ENCODE measurements at regions not wholly inside any gene's neighbourhood (a gene's known extent, or its start where the extent isn't known, plus 50 kb on each side); places are given as distances from the start of the nearest gene placed in this dataset.

DNA sequence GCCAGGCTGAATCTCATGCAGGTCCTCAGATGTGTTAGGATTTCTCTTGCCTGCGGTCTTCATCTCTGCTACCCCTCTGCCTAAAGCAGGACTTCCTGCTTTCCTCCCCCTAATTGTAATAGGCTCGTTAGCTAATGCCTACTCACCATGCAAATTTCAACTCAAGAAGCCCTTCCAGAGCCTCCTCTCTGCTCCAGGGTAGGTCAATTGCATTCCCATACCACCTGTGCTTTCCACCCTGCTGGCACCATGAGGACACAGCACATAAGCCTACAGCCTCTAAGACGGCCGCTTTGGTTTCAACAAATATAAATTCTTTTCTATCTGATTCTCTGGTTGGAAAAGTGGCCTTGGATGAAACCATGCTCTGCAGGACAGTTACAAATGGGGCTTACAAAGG is 93.9 kb downstream of the QDPR start:
- Histone ChIP-seq H3K9me2 (replicated peaks; ENCODE audit: low read depth, low read length) (no peaks in the 10 kb centered on the region), H2AFZ (ENCODE audit: low read length) (no peak overlapping the region), H4K20me1 (ENCODE audit: insufficient read depth, low read length, poor library complexity, severe bottlenecking) (no peaks in the 10 kb centered on the region), H3K79me2 (ENCODE audit: insufficient read depth, low read length) (no peaks in the 10 kb centered on the region), H3K9ac (ENCODE audit: low read depth, low read length, poor library complexity, severe bottlenecking) (no peak overlapping the region), H3K4me1 (ENCODE audit: insufficient read depth, low read length, poor library complexity, severe bottlenecking) (no peaks in the 10 kb centered on the region), H3K27me3 (ENCODE audit: insufficient read depth, low read length, poor library complexity, severe bottlenecking) (no peaks in the 10 kb centered on the region), H3F3A (ENCODE audit: low read depth) (no peaks in the 10 kb centered on the region), H3K4me3 (ENCODE audit: low read length, poor library complexity, severe bottlenecking) (no peak overlapping the region), H3K9me3 (ENCODE audit: insufficient read depth, low read depth, low read length) (no peaks in the 10 kb centered on the region), H3K4me2 (ENCODE audit: low read depth, low read length, poor library complexity, severe bottlenecking) (no peak overlapping the region), H3K36me3 (ENCODE audit: insufficient read depth, low read length) (no peaks in the 10 kb centered on the region)
- no peak for TF ChIP-seq EZH2phosphoT487 (IDR thresholded peaks at IDR 0.05; ENCODE audit: borderline replicate concordance)
- TF ChIP-seq, protein P1, sequence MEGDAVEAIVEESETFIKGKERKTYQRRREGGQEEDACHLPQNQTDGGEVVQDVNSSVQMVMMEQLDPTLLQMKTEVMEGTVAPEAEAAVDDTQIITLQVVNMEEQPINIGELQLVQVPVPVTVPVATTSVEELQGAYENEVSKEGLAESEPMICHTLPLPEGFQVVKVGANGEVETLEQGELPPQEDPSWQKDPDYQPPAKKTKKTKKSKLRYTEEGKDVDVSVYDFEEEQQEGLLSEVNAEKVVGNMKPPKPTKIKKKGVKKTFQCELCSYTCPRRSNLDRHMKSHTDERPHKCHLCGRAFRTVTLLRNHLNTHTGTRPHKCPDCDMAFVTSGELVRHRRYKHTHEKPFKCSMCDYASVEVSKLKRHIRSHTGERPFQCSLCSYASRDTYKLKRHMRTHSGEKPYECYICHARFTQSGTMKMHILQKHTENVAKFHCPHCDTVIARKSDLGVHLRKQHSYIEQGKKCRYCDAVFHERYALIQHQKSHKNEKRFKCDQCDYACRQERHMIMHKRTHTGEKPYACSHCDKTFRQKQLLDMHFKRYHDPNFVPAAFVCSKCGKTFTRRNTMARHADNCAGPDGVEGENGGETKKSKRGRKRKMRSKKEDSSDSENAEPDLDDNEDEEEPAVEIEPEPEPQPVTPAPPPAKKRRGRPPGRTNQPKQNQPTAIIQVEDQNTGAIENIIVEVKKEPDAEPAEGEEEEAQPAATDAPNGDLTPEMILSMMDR (conservative IDR thresholded peaks at IDR 0.05; ENCODE audit: low read length): no peak

DNA sequence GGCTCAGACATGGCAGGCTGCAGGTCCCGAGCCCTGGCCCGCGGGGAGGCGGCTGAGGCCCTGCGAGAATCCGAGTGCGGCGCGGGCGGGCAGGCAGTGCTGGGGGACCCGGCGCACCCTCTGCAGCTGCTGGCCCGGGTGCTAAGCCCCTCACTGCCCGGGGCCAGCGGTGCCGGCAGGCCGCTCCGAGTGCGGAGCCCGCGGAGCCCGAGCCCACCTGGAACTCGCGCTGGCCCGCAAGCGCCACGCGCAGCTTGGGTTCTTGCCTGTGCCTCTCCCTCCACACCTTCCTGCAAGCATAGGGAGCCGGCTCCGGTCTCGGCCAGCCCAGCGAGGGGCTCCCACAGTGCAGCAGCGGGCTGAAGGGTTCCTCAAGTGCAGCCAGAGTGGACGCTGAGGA is 97.5 kb downstream of the QDPR start:
- H3K9ac ChIP-seq (ENCODE audit: low read depth, low read length, poor library complexity, severe bottlenecking): no peak overlapping the region
- H3F3A ChIP-seq (ENCODE audit: low read depth): no peaks in the 10 kb centered on the region
- H3K9me2 ChIP-seq (replicated peaks; ENCODE audit: low read depth, low read length): no peaks in the 10 kb centered on the region
- no peaks in the 10 kb centered on the region for H3K4me1 ChIP-seq (ENCODE audit: insufficient read depth, low read length, poor library complexity, severe bottlenecking)
- H3K79me2 ChIP-seq (ENCODE audit: insufficient read depth, low read length): no peaks in the 10 kb centered on the region
- H3K36me3 ChIP-seq (ENCODE audit: insufficient read depth, low read length): no peaks in the 10 kb centered on the region
- TF ChIP-seq EZH2phosphoT487 (IDR thresholded peaks at IDR 0.05; ENCODE audit: borderline replicate concordance): no peak
- TF ChIP-seq, protein P1 (conservative IDR thresholded peaks at IDR 0.05; ENCODE audit: low read length): no peak
- no peak overlapping the region for H3K4me2 ChIP-seq (ENCODE audit: low read depth, low read length, poor library complexity, severe bottlenecking)
- no peaks in the 10 kb centered on the region for H3K27me3 ChIP-seq (ENCODE audit: insufficient read depth, low read length, poor library complexity, severe bottlenecking)
- no peaks in the 10 kb centered on the region for H4K20me1 ChIP-seq (ENCODE audit: insufficient read depth, low read length, poor library complexity, severe bottlenecking)
- no peak overlapping the region for H3K4me3 ChIP-seq (ENCODE audit: low read length, poor library complexity, severe bottlenecking)
- no peaks in the 10 kb centered on the region for H3K9me3 ChIP-seq (ENCODE audit: insufficient read depth, low read depth, low read length)
- H2AFZ ChIP-seq (ENCODE audit: low read length): no peak overlapping the region

DNA sequence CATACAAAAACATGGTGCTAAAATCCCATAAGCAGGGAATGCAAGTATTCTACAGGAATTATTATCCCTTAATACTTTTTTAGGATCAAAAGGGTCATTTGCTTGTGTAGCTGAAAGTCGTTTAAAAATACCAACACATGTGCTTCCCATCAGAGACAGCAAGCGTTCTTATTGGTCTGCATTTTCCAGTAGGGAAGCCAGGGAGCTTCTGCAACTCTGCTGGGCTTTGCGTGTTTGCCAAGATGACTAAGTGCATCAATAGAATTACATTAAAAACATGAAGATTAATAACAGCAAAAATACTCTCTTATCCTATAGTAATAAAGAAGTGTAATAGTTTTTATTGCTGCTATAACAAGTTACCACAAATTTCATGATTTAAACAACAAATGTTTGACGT is 111.2 kb downstream of the QDPR start:
- TF ChIP-seq, protein P1 (conservative IDR thresholded peaks at IDR 0.05; ENCODE audit: low read length): no peak
- no peak for TF ChIP-seq EZH2phosphoT487 (IDR thresholded peaks at IDR 0.05; ENCODE audit: borderline replicate concordance)
- no peaks in the 10 kb centered on the region for H3F3A ChIP-seq (ENCODE audit: low read depth)
- no peak overlapping the region for H3K9ac ChIP-seq (ENCODE audit: low read depth, low read length, poor library complexity, severe bottlenecking)
- no peaks in the 10 kb centered on the region for H3K36me3 ChIP-seq (ENCODE audit: insufficient read depth, low read length)
- no peaks in the 10 kb centered on the region for H3K9me2 ChIP-seq (replicated peaks; ENCODE audit: low read depth, low read length)
- no peaks in the 10 kb centered on the region for H3K4me1 ChIP-seq (ENCODE audit: insufficient read depth, low read length, poor library complexity, severe bottlenecking)
- no peaks in the 10 kb centered on the region for H3K79me2 ChIP-seq (ENCODE audit: insufficient read depth, low read length)
- no peaks in the 10 kb centered on the region for H3K27me3 ChIP-seq (ENCODE audit: insufficient read depth, low read length, poor library complexity, severe bottlenecking)
- H3K4me3 ChIP-seq (ENCODE audit: low read length, poor library complexity, severe bottlenecking): no peak overlapping the region
- no peaks in the 10 kb centered on the region for H3K9me3 ChIP-seq (ENCODE audit: insufficient read depth, low read depth, low read length)
- no peaks in the 10 kb centered on the region for H4K20me1 ChIP-seq (ENCODE audit: insufficient read depth, low read length, poor library complexity, severe bottlenecking)
- H3K4me2 ChIP-seq (ENCODE audit: low read depth, low read length, poor library complexity, severe bottlenecking): no peak overlapping the region
- H2AFZ ChIP-seq (ENCODE audit: low read length): no peak overlapping the region

Data from Loucy (cell line).